CD1c-positive myeloid dendritic cell (primary cell): ENCODE measurements at regions not wholly inside any gene's neighbourhood (a gene's known extent, or its start where the extent isn't known, plus 50 kb on each side); places are given as distances from the start of the nearest gene placed in this dataset.
"Not testable (repeated sequence)": the region's sequence is repeated elsewhere in the genome, so short reads cannot be mapped to it uniquely, and the experiment has no call there.

ENCODE experiments used
- DNase-seq: peaks from one replicate; pipeline ENCODE4 v3.0.0-alpha.2; 2016; ENCODE audit errors: extremely low spot score

GRCh38 chr13:73171271-73171682, 112.5 kb downstream of the KLF5 start:
- DNase-seq = no peak

- DNase-seq = no peak
Observed at GRCh38 chr13:73169971-73170370, 111.2 kb downstream of the KLF5 start.

- DNase-seq = no peak
Observed at GRCh38 chr13:73168953-73169401, 110.2 kb downstream of the KLF5 start.

GRCh38 chr13:73168226-73168952, 109.6 kb downstream of the KLF5 start:
- DNase-seq = no peak

- no peak for DNase-seq
Observed at GRCh38 chr13:73167028-73167820, 108.4 kb downstream of the KLF5 start.

- no peak for DNase-seq
Observed at GRCh38 chr13:73166204-73166603, 107.4 kb downstream of the KLF5 start.

- no peak for DNase-seq
Observed at GRCh38 chr13:73162912-73163911, 104.4 kb downstream of the KLF5 start.

GRCh38 chr13:73160371-73161031, 101.7 kb downstream of the KLF5 start:
- DNase-seq = not testable (repeated sequence)

GRCh38 chr13:73158851-73159250, 100.0 kb downstream of the KLF5 start:
- DNase-seq = no peak

GRCh38 chr13:73157031-73157430, 98.2 kb downstream of the KLF5 start:
- no peak for DNase-seq

- DNase-seq = no peak
Observed at GRCh38 chr13:73146707-73147106, 87.9 kb downstream of the KLF5 start.

- no peak for DNase-seq
Observed at GRCh38 chr13:73142071-73142470, 83.3 kb downstream of the KLF5 start.

GRCh38 chr13:73141292-73141771, 82.5 kb downstream of the KLF5 start:
- DNase-seq = no peak

- no peak for DNase-seq
Observed at GRCh38 chr13:73140801-73141200, 82.0 kb downstream of the KLF5 start.

- DNase-seq = no peak
Observed at GRCh38 chr13:73138638-73139491, 80.1 kb downstream of the KLF5 start.

GRCh38 chr13:73138276-73138637, 79.5 kb downstream of the KLF5 start:
- no peak for DNase-seq

GRCh38 chr13:73136776-73137175, 78.0 kb downstream of the KLF5 start:
- no peak for DNase-seq

GRCh38 chr13:73133531-73133930, 74.7 kb downstream of the KLF5 start:
- DNase-seq = no peak

- DNase-seq = no peak
Observed at GRCh38 chr13:73131247-73131646, 72.4 kb downstream of the KLF5 start.

- DNase-seq = no peak
Observed at GRCh38 chr13:73129023-73129422, 70.2 kb downstream of the KLF5 start.
